Upper lobe of left lung (tissue), 4 donors: ENCODE measurements at regions not wholly inside any gene's neighbourhood (a gene's known extent, or its start where the extent isn't known, plus 50 kb on each side); places are given as distances from the start of the nearest gene placed in this dataset.

Experiments used
- CTCF ChIP-seq, 6 experiments: fragments of 450-650 bp in 4 of 6; fragments of 200-600 bp in 2 of 6; sonication (generic) in 2 of 6; IDR thresholded peaks; one replicate each; pipeline ENCODE4 v1.5.1; 2016 to 2019; ENCODE audit warnings: antibody characterized with exemption in 6 of 6
- EP300 ChIP-seq, 4 donors: sonication (generic); formaldehyde crosslinking; IDR thresholded peaks; one replicate each; pipeline ENCODE4 v1.5.1; 2017; ENCODE audit warnings: antibody characterized with exemption in 4 of 4, control low read depth in 2 of 4
- POLR2A ChIP-seq, 4 donors: fragments of 450-650 bp; IDR thresholded peaks; one replicate each; pipeline ENCODE4 v1.5.1; 2016 to 2017; ENCODE audit warnings: antibody characterized with exemption in 4 of 4, mild to moderate bottlenecking in 2 of 4
- POLR2AphosphoS5 ChIP-seq, 2 donors: sonication (generic); formaldehyde crosslinking; IDR thresholded peaks; one replicate each; pipeline ENCODE4 v1.5.1; 2017; ENCODE audit warnings: antibody characterized with exemption in 2 of 2

GRCh38 chr1:227392984-227393764 lies 74.9 kb upstream of the CDC42BPA start:
- no peak for TF ChIP-seq CTCF (IDR thresholded peaks at IDR 0.05)
- no peak for TF ChIP-seq EP300 (IDR thresholded peaks at IDR 0.05)
- no peak for TF ChIP-seq POLR2A (IDR thresholded peaks at IDR 0.05)
- TF ChIP-seq POLR2AphosphoS5 (IDR thresholded peaks at IDR 0.05) = no peak
